ENCODE measurements at regions not wholly inside any gene's neighbourhood (a gene's known extent, or its start where the extent isn't known, plus 50 kb on each side); places are given as distances from the start of the nearest gene placed in this dataset.

DNA sequence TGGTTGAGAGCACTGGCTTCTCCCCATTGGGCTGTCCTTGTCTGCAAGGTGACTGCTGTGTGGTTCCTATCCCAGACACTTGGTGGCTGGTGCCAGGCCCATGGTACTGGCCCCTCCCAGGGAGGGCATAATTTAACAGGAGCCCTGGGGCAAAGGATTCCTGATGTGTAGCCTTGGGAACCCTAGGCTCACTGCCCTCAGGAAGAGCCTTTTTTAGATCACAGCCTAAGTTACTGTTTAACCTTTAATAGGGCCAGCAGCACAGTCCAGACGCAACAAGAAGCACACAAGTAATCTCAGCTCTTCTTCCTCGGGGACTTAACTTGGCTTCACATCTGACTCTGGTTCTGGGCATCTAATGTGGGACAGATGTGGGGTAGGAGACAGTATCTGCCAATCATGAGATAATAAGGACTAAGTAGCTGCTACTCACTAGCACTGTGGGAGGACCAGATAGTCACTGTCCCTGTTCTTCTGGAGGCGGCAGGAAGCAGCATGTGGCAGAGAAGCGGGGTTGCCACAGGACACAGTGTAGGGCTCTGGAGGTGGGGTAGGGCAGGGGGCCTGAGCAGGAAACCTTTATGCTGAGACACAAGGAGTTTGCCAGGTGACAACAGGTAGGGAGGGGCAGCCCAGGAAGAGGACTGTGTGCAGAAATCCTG, 136.3 kb downstream of the TMEM17 start:
- Histone ChIP-seq H3K27me3 (ENCODE audit: insufficient read depth, low read depth, severe bottlenecking) (peaks cover 78% of the 10 kb centered on the region), H3K36me3 (no peaks in the 10 kb centered on the region), H3K9me3 (ENCODE audit: severe bottlenecking) (peaks cover 24% of the 10 kb centered on the region), H3K27ac (no peak overlapping the region), H3K4me3 (ENCODE audit: low read depth, low read length) (no peak overlapping the region)
- no peak for DNase-seq
- TF ChIP-seq, protein P1, sequence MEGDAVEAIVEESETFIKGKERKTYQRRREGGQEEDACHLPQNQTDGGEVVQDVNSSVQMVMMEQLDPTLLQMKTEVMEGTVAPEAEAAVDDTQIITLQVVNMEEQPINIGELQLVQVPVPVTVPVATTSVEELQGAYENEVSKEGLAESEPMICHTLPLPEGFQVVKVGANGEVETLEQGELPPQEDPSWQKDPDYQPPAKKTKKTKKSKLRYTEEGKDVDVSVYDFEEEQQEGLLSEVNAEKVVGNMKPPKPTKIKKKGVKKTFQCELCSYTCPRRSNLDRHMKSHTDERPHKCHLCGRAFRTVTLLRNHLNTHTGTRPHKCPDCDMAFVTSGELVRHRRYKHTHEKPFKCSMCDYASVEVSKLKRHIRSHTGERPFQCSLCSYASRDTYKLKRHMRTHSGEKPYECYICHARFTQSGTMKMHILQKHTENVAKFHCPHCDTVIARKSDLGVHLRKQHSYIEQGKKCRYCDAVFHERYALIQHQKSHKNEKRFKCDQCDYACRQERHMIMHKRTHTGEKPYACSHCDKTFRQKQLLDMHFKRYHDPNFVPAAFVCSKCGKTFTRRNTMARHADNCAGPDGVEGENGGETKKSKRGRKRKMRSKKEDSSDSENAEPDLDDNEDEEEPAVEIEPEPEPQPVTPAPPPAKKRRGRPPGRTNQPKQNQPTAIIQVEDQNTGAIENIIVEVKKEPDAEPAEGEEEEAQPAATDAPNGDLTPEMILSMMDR (IDR thresholded peaks at IDR 0.05; ENCODE audit: low read depth, low read length), result no peak

DNA sequence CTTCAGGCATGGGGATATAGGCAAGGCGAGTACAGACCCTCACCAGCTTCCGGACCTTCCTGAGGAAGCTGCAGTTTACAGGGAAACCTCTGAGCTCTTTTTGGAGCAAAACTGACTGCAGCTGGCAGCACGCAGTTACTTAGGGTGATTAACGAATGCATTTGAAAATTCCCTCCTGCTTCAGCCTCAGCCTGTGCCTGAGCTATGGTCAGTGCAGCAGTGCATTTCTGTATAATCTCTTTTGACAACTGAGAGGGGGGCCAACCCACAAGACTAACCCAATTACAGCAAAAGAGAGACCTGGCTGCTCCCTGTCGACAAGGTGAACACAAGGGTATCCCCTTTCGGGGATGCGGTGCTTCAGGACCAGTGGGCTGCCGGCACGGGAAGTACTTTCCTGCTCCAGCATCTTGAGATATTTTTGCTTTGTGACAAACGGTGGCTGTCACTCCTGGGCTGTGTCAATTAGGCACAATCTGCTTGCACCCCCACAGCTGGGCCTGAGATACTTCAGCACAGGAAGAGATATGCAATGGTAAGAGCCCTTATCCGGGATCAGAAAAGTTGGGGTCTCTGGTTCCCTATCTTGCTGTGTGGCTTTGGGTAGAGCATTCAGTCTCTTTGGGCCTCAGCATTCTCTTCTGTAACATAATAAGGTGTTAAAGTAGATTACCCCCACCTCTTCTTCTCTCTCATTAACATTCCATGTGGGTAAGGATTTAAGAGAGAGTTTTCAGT, 141.0 kb downstream of the TMEM17 start:
- Histone ChIP-seq H3K4me3 (ENCODE audit: low read depth, low read length) (no peak overlapping the region), H3K27me3 (ENCODE audit: insufficient read depth, low read depth, severe bottlenecking) (peaks cover 73% of the 10 kb centered on the region), H3K36me3 (no peaks in the 10 kb centered on the region), H3K9me3 (ENCODE audit: severe bottlenecking) (peaks cover 9% of the 10 kb centered on the region), H3K27ac (no peak overlapping the region)
- DNase-seq, result no peak
- TF ChIP-seq, protein P1 (IDR thresholded peaks at IDR 0.05; ENCODE audit: low read depth, low read length), result no peak

DNA sequence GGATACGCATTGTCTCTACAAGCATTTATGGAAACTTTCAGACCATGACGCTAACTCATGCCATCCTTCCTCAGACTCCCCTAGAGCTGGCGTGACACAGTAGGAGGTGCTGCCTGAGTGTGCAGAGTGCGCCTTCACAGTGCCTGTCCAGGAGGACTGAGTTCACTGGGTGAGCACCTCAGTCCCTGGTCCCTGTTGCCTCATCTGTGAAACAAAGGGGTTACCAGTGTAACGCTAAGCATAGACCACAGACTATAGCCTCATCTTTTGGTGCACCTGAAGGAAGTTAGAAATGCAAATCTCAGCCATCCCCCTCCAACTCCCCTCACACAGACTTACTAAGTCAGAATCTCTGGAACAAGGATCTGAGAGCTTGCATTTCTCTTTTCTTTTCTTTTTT, 142.8 kb downstream of the TMEM17 start:
- H3K27me3 ChIP-seq (ENCODE audit: insufficient read depth, low read depth, severe bottlenecking), result peaks cover 55% of the 10 kb centered on the region
- no peak for DNase-seq
- H3K4me3 ChIP-seq (ENCODE audit: low read depth, low read length), result no peak overlapping the region
- TF ChIP-seq, protein P1 (IDR thresholded peaks at IDR 0.05; ENCODE audit: low read depth, low read length), result no peak
- H3K9me3 ChIP-seq (ENCODE audit: severe bottlenecking), result peaks cover 9% of the 10 kb centered on the region
- H3K36me3 ChIP-seq, result no peaks in the 10 kb centered on the region
- H3K27ac ChIP-seq, result no peak overlapping the region

DNA sequence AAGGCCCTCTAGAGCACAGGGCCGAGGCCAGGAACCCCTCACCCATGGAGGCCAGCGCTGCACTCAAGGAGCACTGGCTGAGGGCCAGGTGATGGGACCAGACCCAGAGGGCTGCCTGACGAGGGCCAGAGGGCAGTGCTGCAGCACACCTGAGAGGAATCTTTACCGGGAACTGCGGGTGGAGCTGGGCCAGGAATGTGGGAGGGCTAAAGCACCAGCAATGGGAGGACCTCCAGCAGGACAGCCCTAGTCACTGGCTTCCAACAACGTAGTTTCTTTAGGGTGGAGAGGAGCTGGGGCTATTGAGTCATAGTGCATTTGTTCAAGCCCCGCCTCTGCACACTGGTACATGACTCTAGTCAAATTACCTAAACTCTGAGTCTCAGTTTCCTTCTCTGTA, 143.4 kb downstream of the TMEM17 start:
- DNase-seq, result no peak
- Histone ChIP-seq H3K36me3 (no peaks in the 10 kb centered on the region), H3K27ac (no peak overlapping the region), H3K27me3 (ENCODE audit: insufficient read depth, low read depth, severe bottlenecking) (peaks cover 49% of the 10 kb centered on the region), H3K4me3 (ENCODE audit: low read depth, low read length) (no peak overlapping the region), H3K9me3 (ENCODE audit: severe bottlenecking) (peaks cover 9% of the 10 kb centered on the region)
- TF ChIP-seq, protein P1 (IDR thresholded peaks at IDR 0.05; ENCODE audit: low read depth, low read length), result no peak

DNA sequence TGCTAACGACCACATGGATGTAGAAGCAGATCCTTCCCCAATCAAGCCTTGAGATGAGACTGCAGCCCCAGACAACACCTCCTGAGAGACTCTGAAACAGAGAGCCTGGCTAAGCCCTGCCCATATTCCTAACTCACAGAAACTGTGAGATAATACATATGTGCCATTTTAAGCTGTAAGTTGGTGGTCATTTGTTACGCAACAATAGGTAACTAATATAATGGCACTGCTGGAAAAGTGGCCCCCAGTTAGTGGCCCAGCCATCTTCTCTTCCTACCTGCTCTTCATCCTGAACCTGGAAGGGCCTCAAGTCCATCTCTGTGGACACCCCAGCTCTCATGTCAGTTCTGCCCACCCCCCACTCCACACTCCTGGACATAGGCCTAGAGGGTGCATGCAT, 144.0 kb downstream of the TMEM17 start:
- DNase-seq, result no peak
- TF ChIP-seq, protein P1 (IDR thresholded peaks at IDR 0.05; ENCODE audit: low read depth, low read length), result no peak
- no peak overlapping the region for H3K27ac ChIP-seq
- H3K36me3 ChIP-seq, result no peaks in the 10 kb centered on the region
- H3K27me3 ChIP-seq (ENCODE audit: insufficient read depth, low read depth, severe bottlenecking), result peaks cover 43% of the 10 kb centered on the region
- H3K9me3 ChIP-seq (ENCODE audit: severe bottlenecking), result peaks cover 9% of the 10 kb centered on the region
- no peak overlapping the region for H3K4me3 ChIP-seq (ENCODE audit: low read depth, low read length)

All from WERI-Rb-1 (cell line).